Calu3 (cell line): ENCODE measurements at regions not wholly inside any gene's neighbourhood (a gene's known extent, or its start where the extent isn't known, plus 50 kb on each side); places are given as distances from the start of the nearest gene placed in this dataset.

ENCODE experiments used
- BruUV-seq: library from RNA; stranded (reverse); fragments of 400-500 nt; replicated peaks from 2 replicates; lab custom pipeline; 2021; lab: Mats Ljungman, UMichigan
- CTCF ChIA-PET: fragments of 300-600 bp; sonication (Branson Sonifier 250); formaldehyde crosslinking; loops from one replicate; lab custom pipeline; 2022; ENCODE audit warnings: antibody characterized with exemption; lab: Charles Lee
- DNase-seq: peaks from one replicate; pipeline ENCODE4 v3.0.0; 2022
- H3K27ac Mint-ChIP-seq: one replicate; pipeline ENCODE4 v1.8.0; 2022; ENCODE audit warnings: mixed read lengths; ENCODE audit not compliant: unreplicated experiment
- H3K27me3 Mint-ChIP-seq: one replicate; pipeline ENCODE4 v1.8.0; 2022; ENCODE audit warnings: mixed read lengths; ENCODE audit not compliant: unreplicated experiment
- H3K36me3 Mint-ChIP-seq: one replicate; pipeline ENCODE4 v1.8.0; 2022; ENCODE audit warnings: mild to moderate bottlenecking, moderate library complexity, mixed read lengths; ENCODE audit not compliant: insufficient read depth, unreplicated experiment
- H3K4me1 Mint-ChIP-seq: one replicate; pipeline ENCODE4 v1.8.0; 2022; ENCODE audit warnings: mild to moderate bottlenecking, low read depth, mixed read lengths; ENCODE audit not compliant: unreplicated experiment
- H3K4me3 Mint-ChIP-seq: one replicate; pipeline ENCODE4 v1.8.0; 2022; ENCODE audit warnings: mild to moderate bottlenecking, low read depth, moderate library complexity, mixed read lengths; ENCODE audit not compliant: unreplicated experiment
- H3K9me3 Mint-ChIP-seq: one replicate; pipeline ENCODE4 v1.8.0; 2022; ENCODE audit warnings: low read depth, mixed read lengths; ENCODE audit not compliant: unreplicated experiment
- intact Hi-C: fragments of 100-400 bp; cut with micrococcal nuclease; formaldehyde crosslinking; loops from one replicate; pipeline ENCODE4 v1.10.0; 2022; ENCODE audit not compliant: unreplicated experiment
- TF ChIP-seq, protein P1 (sequence below): fragments of 200-600 bp; IDR thresholded peaks from one replicate; pipeline ENCODE4 v1.8.0; 2022; ENCODE audit warnings: antibody characterized with exemption; ENCODE audit not compliant: unreplicated experiment

- CTCF ChIA-PET = no interaction called here
- no TSS peak for BruUV-seq
- no peak overlapping the region for H3K27ac Mint-ChIP-seq
- no peak for DNase-seq
- no peaks in the 10 kb centered on the region for H3K9me3 Mint-ChIP-seq
- H3K27me3 Mint-ChIP-seq = no peaks in the 10 kb centered on the region
- H3K36me3 Mint-ChIP-seq = no peaks in the 10 kb centered on the region
- no peaks in the 10 kb centered on the region for H3K4me1 Mint-ChIP-seq
- H3K4me3 Mint-ChIP-seq = no peak overlapping the region
- TF ChIP-seq, protein P1, sequence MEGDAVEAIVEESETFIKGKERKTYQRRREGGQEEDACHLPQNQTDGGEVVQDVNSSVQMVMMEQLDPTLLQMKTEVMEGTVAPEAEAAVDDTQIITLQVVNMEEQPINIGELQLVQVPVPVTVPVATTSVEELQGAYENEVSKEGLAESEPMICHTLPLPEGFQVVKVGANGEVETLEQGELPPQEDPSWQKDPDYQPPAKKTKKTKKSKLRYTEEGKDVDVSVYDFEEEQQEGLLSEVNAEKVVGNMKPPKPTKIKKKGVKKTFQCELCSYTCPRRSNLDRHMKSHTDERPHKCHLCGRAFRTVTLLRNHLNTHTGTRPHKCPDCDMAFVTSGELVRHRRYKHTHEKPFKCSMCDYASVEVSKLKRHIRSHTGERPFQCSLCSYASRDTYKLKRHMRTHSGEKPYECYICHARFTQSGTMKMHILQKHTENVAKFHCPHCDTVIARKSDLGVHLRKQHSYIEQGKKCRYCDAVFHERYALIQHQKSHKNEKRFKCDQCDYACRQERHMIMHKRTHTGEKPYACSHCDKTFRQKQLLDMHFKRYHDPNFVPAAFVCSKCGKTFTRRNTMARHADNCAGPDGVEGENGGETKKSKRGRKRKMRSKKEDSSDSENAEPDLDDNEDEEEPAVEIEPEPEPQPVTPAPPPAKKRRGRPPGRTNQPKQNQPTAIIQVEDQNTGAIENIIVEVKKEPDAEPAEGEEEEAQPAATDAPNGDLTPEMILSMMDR = no peak
- intact Hi-C loops = no loop called here
Observed at GRCh38 chr11:105189581-105189980, 50.0 kb upstream of the CARD18 start.
